ENCODE measurements at regions not wholly inside any gene's neighbourhood (a gene's known extent, or its start where the extent isn't known, plus 50 kb on each side); places are given as distances from the start of the nearest gene placed in this dataset.

- TF ChIP-seq, protein P1, sequence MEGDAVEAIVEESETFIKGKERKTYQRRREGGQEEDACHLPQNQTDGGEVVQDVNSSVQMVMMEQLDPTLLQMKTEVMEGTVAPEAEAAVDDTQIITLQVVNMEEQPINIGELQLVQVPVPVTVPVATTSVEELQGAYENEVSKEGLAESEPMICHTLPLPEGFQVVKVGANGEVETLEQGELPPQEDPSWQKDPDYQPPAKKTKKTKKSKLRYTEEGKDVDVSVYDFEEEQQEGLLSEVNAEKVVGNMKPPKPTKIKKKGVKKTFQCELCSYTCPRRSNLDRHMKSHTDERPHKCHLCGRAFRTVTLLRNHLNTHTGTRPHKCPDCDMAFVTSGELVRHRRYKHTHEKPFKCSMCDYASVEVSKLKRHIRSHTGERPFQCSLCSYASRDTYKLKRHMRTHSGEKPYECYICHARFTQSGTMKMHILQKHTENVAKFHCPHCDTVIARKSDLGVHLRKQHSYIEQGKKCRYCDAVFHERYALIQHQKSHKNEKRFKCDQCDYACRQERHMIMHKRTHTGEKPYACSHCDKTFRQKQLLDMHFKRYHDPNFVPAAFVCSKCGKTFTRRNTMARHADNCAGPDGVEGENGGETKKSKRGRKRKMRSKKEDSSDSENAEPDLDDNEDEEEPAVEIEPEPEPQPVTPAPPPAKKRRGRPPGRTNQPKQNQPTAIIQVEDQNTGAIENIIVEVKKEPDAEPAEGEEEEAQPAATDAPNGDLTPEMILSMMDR (IDR thresholded peaks at IDR 0.05) = no peak
- no peak for TF ChIP-seq POLR2A (IDR thresholded peaks at IDR 0.05)
Observed at GRCh38 chr5:53291528-53291927, 182.0 kb upstream of the MOCS2 start.

All from right lobe of liver (tissue), 4 donors.